ENCODE measurements at regions not wholly inside any gene's neighbourhood (a gene's known extent, or its start where the extent isn't known, plus 50 kb on each side); places are given as distances from the start of the nearest gene placed in this dataset.
A peak's percentile ranks its signal among the peaks of the same experiment; 100 is the strongest.
"Not testable (repeated sequence)": the region's sequence is repeated elsewhere in the genome, so short reads cannot be mapped to it uniquely, and the experiment has no call there.

GRCh38 chr14:106770158-106770672 is 1243.8 kb downstream of the TMEM121 start:
- WGBS (ENCODE audit: insufficient coverage), result no CpG with 5 or more reads among the region's 5 CpGs
- H3K79me2 ChIP-seq (ENCODE audit: control insufficient read depth, insufficient read depth, low read length); H3K27me3 ChIP-seq (replicated peaks in 1 of 4; ENCODE audit: control extremely low read depth in 1 of 4, control insufficient read depth in 3 of 4, insufficient read depth in 4 of 4, low read length in 3 of 4); DNase-seq; H3K4me3 ChIP-seq (ENCODE audit: control extremely low read depth in 1 of 5, extremely low read depth in 1 of 5, insufficient read depth in 1 of 5, low read depth in 2 of 5, low read length in 4 of 5); H3K9me3 ChIP-seq (ENCODE audit: control extremely low read depth in 1 of 3, control insufficient read depth in 2 of 3, insufficient read depth in 1 of 3, low read length in 2 of 3); H3K4me2 ChIP-seq (replicated peaks; ENCODE audit: low read depth, low read length, poor library complexity, severe bottlenecking); H3K36me3 ChIP-seq (replicated peaks in 1 of 2; ENCODE audit: control extremely low read depth in 1 of 2, control insufficient read depth in 1 of 2, extremely low read depth in 1 of 2, insufficient read depth in 2 of 2, low read length in 1 of 2); H2AFZ ChIP-seq (ENCODE audit: insufficient read depth, low read depth, low read length, poor library complexity, severe bottlenecking); H3K9me3 Mint-ChIP-seq (ENCODE audit: insufficient read depth); ATAC-seq (ENCODE audit: low read depth); H3K27ac Mint-ChIP-seq; H4K20me1 ChIP-seq (ENCODE audit: control insufficient read depth, insufficient read depth, low read length, poor library complexity, severe bottlenecking); POLR2A ChIA-PET; CTCF ChIA-PET; H3K9ac ChIP-seq (ENCODE audit: low read length); intact Hi-C loops (cut with micrococcal nuclease); H3K27ac ChIP-seq (ENCODE audit: low read length in 2 of 2); H3K4me3 Mint-ChIP-seq: not testable (repeated sequence)
- Mint-ChIP-seq H3K27me3 (peaks cover 12% of the 10 kb centered on the region), H3K4me1 (peaks cover 27% of the 10 kb centered on the region)
- peaks cover 21 to 26% of the 10 kb centered on the region in 2 donors for H3K4me1 ChIP-seq (ENCODE audit: control insufficient read depth in 2 of 2, insufficient read depth in 2 of 2, low read length in 2 of 2)

GRCh38 chr14:106774889-106775480 is 1248.6 kb downstream of the TMEM121 start:
- H3K4me3 ChIP-seq (ENCODE audit: control extremely low read depth in 1 of 5, extremely low read depth in 1 of 5, insufficient read depth in 1 of 5, low read depth in 2 of 5, low read length in 4 of 5); H3K4me2 ChIP-seq (replicated peaks; ENCODE audit: low read depth, low read length, poor library complexity, severe bottlenecking); H3K36me3 ChIP-seq (replicated peaks in 1 of 2; ENCODE audit: control extremely low read depth in 1 of 2, control insufficient read depth in 1 of 2, extremely low read depth in 1 of 2, insufficient read depth in 2 of 2, low read length in 1 of 2); H3K27ac Mint-ChIP-seq; H3K9me3 ChIP-seq (ENCODE audit: control extremely low read depth in 1 of 3, control insufficient read depth in 2 of 3, insufficient read depth in 1 of 3, low read length in 2 of 3); H2AFZ ChIP-seq (ENCODE audit: insufficient read depth, low read depth, low read length, poor library complexity, severe bottlenecking); H3K9me3 Mint-ChIP-seq (ENCODE audit: insufficient read depth); H3K27ac ChIP-seq (ENCODE audit: low read length in 2 of 2); POLR2A ChIA-PET; H3K4me3 Mint-ChIP-seq; H3K27me3 ChIP-seq (replicated peaks in 1 of 4; ENCODE audit: control extremely low read depth in 1 of 4, control insufficient read depth in 3 of 4, insufficient read depth in 4 of 4, low read length in 3 of 4); H4K20me1 ChIP-seq (ENCODE audit: control insufficient read depth, insufficient read depth, low read length, poor library complexity, severe bottlenecking); H3K79me2 ChIP-seq (ENCODE audit: control insufficient read depth, insufficient read depth, low read length); H3K9ac ChIP-seq (ENCODE audit: low read length); H3K27me3 Mint-ChIP-seq; H3K4me1 Mint-ChIP-seq; ATAC-seq (ENCODE audit: low read depth); intact Hi-C loops (cut with micrococcal nuclease): not testable (repeated sequence)
- peak; percentile 87 for DNase-seq
- WGBS (ENCODE audit: insufficient coverage), result 32% methylated on average over 5 of the region's 11 CpGs
- CTCF ChIA-PET, result interaction anchor here (1.5 to 1.8 kb wide), 2 partner anchors 19 to 95 kb away, joined by 3 to 5 read pairs; no protein-coding TSS in a partner anchor
- H3K4me1 ChIP-seq (ENCODE audit: control insufficient read depth in 2 of 2, insufficient read depth in 2 of 2, low read length in 2 of 2), result peaks cover 5 to 10% of the 10 kb centered on the region in 2 donors
- peak; percentile 66 for TF ChIP-seq CTCF (IDR thresholded peaks at IDR 0.05)
